ENCODE measurements at regions not wholly inside any gene's neighbourhood (a gene's known extent, or its start where the extent isn't known, plus 50 kb on each side); places are given as distances from the start of the nearest gene placed in this dataset.

GRCh38 chr3:25239042-25239441, 189.0 kb upstream of the RARB start:
- no peak for DNase-seq (ENCODE audit: extremely low spot score)
- Histone ChIP-seq H3K27ac (replicated peaks in 1 of 4) (no peak overlapping the region), H3K27me3 (no peaks in the 10 kb centered on the region), H3K4me3 (no peak overlapping the region), H3K36me3 (no peaks in the 10 kb centered on the region), H3K9me3 (peaks cover 0 to 10% (median 0%) of the 10 kb centered on the region in 4 donors), H3K4me1 (peaks cover 0 to 13% (median 11%) of the 10 kb centered on the region in 4 donors)
- TF ChIP-seq POLR2AphosphoS5 (IDR thresholded peaks at IDR 0.05): no peak
- TF ChIP-seq EP300 (IDR thresholded peaks at IDR 0.05): no peak
- TF ChIP-seq CTCF (IDR thresholded peaks at IDR 0.05): no peak
- TF ChIP-seq POLR2A (IDR thresholded peaks at IDR 0.05; ENCODE audit: low read depth): no peak
- WGBS: 92% methylated on average over 1 of the region's 1 CpG
- intact Hi-C loops (cut with DNase I): no loop called here

- Histone ChIP-seq H3K4me3 (no peak overlapping the region), H3K27ac (replicated peaks in 1 of 4) (no peak overlapping the region), H3K27me3 (no peaks in the 10 kb centered on the region), H3K36me3 (no peaks in the 10 kb centered on the region), H3K4me1 (no peaks in the 10 kb centered on the region), H3K9me3 (peaks cover 0 to 41% (median 16%) of the 10 kb centered on the region in 4 donors)
- no peak for TF ChIP-seq POLR2AphosphoS5 (IDR thresholded peaks at IDR 0.05)
- TF ChIP-seq CTCF (IDR thresholded peaks at IDR 0.05): no peak
- TF ChIP-seq EP300 (IDR thresholded peaks at IDR 0.05): no peak
- no peak for TF ChIP-seq POLR2A (IDR thresholded peaks at IDR 0.05; ENCODE audit: low read depth)
- no peak for DNase-seq (ENCODE audit: extremely low spot score)
- intact Hi-C loops (cut with DNase I): no loop called here
- WGBS: 78% methylated on average over 5 of the region's 5 CpGs
These were observed 181.2 kb upstream of the RARB start for GRCh38 chr3:25246913-25247312.

GRCh38 chr3:25252291-25252690, 175.8 kb upstream of the RARB start:
- no peak for DNase-seq (ENCODE audit: extremely low spot score)
- Histone ChIP-seq H3K27me3 (no peaks in the 10 kb centered on the region), H3K4me1 (peaks cover 0 to 6% (median 0%) of the 10 kb centered on the region in 4 donors), H3K27ac (replicated peaks in 1 of 4) (no peak overlapping the region), H3K36me3 (no peaks in the 10 kb centered on the region), H3K9me3 (peaks cover 0 to 43% (median 26%) of the 10 kb centered on the region in 4 donors), H3K4me3 (no peak overlapping the region)
- TF ChIP-seq POLR2A (IDR thresholded peaks at IDR 0.05; ENCODE audit: low read depth) (no peak), CTCF (IDR thresholded peaks at IDR 0.05) (no peak), EP300 (IDR thresholded peaks at IDR 0.05) (no peak), POLR2AphosphoS5 (IDR thresholded peaks at IDR 0.05) (no peak)
- intact Hi-C loops (cut with DNase I): no loop called here
- WGBS: 93% methylated on average over 1 of the region's 1 CpG

DNA sequence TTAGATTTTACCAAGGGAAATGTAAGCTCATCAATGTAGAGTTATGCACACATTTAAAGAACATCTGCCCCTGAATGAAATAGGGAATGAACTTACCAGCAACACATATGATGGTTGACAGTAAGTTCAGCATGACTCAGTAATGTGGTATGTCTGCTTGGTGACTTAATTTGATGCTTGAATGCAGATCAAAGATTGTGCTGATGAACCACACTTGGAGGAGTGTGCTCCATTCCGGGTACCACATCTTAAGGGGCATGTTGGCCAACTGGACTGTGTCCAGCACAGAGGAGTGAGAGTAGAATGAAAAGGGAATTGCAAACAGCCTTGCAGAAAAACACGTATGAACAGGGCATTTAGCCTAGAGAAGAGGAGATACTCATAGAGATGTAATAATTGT, 171.0 kb upstream of the RARB start:
- no peaks in the 10 kb centered on the region for H3K36me3 ChIP-seq
- TF ChIP-seq POLR2A (IDR thresholded peaks at IDR 0.05; ENCODE audit: low read depth): no peak
- no peak for TF ChIP-seq EP300 (IDR thresholded peaks at IDR 0.05)
- no peak for TF ChIP-seq CTCF (IDR thresholded peaks at IDR 0.05)
- H3K9me3 ChIP-seq: peaks cover 0 to 10% (median 9%) of the 10 kb centered on the region in 4 donors
- no peak for DNase-seq (ENCODE audit: extremely low spot score)
- H3K27me3 ChIP-seq: no peaks in the 10 kb centered on the region
- H3K4me3 ChIP-seq: no peak overlapping the region
- H3K27ac ChIP-seq (replicated peaks in 1 of 4): no peak overlapping the region
- 58% methylated on average over 2 of the region's 2 CpGs for WGBS
- intact Hi-C loops (cut with DNase I): no loop called here
- H3K4me1 ChIP-seq: peaks cover 0 to 7% (median 2%) of the 10 kb centered on the region in 4 donors

- no peaks in the 10 kb centered on the region for H3K27me3 ChIP-seq
- TF ChIP-seq POLR2AphosphoS5 (IDR thresholded peaks at IDR 0.05) (no peak), CTCF (IDR thresholded peaks at IDR 0.05) (no peak), EP300 (IDR thresholded peaks at IDR 0.05) (no peak), POLR2A (IDR thresholded peaks at IDR 0.05; ENCODE audit: low read depth) (no peak)
- H3K27ac ChIP-seq (replicated peaks in 1 of 4): no peak overlapping the region
- H3K9me3 ChIP-seq: no peaks in the 10 kb centered on the region
- no peaks in the 10 kb centered on the region for H3K36me3 ChIP-seq
- WGBS: 24% methylated on average over 3 of the region's 3 CpGs
- no peak overlapping the region for H3K4me3 ChIP-seq
- intact Hi-C loops (cut with DNase I): no loop called here
- H3K4me1 ChIP-seq: peaks cover 0 to 7% (median 2%) of the 10 kb centered on the region in 4 donors
- DNase-seq (ENCODE audit: extremely low spot score): no peak
These were observed 168.2 kb upstream of the RARB start for GRCh38 chr3:25259871-25260270.

All from esophagus muscularis mucosa (tissue), 4 donors.